GM12864 (cell line): ENCODE measurements at regions not wholly inside any gene's neighbourhood (a gene's known extent, or its start where the extent isn't known, plus 50 kb on each side); places are given as distances from the start of the nearest gene placed in this dataset.

Experiments used
- DNase-seq: peaks from one replicate; pipeline ENCODE4 v3.0.0-alpha.2; 2011; ENCODE audit warnings: low read depth
- H3K4me3 ChIP-seq: 2 replicates; pipeline ENCODE4 v1.5.1; 2011; ENCODE audit warnings: mild to moderate bottlenecking, low read depth, low read length, control low read depth
- TF ChIP-seq, protein P1 (sequence below): IDR thresholded peaks from 2 replicates; pipeline ENCODE4 v1.5.1; 2011; ENCODE audit warnings: low read depth, mild to moderate bottlenecking, moderate library complexity, low read length, control low read depth, inconsistent platforms; ENCODE audit errors: missing control alignments

DNA sequence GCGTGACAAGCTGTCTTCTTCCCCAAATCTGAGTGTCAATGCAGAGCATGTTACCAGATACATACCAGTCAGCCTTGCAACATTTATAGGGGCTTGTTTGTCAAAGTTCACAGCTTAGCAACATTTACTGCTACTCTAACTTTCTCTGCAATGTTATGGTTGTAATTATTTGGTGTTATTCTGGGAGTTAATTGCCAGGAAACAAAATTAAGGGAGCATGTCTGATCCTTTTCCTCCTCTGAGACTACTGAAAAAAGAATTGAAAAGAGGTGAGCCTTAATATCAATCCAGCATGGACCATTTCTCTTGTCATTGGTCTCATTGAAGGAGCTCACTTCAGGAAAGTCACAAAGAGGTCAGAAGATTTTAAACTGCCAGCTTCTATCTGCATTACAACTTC, 465.6 kb upstream of the LINC00305 start:
- no peak overlapping the region for H3K4me3 ChIP-seq
- DNase-seq, result no peak
- TF ChIP-seq, protein P1, sequence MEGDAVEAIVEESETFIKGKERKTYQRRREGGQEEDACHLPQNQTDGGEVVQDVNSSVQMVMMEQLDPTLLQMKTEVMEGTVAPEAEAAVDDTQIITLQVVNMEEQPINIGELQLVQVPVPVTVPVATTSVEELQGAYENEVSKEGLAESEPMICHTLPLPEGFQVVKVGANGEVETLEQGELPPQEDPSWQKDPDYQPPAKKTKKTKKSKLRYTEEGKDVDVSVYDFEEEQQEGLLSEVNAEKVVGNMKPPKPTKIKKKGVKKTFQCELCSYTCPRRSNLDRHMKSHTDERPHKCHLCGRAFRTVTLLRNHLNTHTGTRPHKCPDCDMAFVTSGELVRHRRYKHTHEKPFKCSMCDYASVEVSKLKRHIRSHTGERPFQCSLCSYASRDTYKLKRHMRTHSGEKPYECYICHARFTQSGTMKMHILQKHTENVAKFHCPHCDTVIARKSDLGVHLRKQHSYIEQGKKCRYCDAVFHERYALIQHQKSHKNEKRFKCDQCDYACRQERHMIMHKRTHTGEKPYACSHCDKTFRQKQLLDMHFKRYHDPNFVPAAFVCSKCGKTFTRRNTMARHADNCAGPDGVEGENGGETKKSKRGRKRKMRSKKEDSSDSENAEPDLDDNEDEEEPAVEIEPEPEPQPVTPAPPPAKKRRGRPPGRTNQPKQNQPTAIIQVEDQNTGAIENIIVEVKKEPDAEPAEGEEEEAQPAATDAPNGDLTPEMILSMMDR, result no peak

DNA sequence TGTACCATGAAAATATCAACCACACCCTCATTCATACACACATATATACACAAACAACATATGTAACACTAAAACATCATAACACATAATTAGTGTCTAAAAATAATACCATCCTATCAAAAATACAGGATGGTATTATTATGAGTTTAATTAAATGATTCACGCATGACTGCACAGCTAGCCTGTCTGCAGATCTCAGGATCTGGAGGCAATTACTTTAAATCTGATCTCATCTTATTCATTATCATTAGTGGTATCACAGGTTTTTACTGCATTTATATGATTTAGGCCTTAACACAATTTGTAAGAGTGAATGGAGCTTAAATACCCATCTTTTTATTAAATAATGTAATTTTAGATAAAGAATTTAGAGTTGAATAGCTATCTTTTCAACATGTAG, 443.4 kb upstream of the LINC00305 start:
- H3K4me3 ChIP-seq, result no peak overlapping the region
- no peak for DNase-seq
- TF ChIP-seq, protein P1, result no peak

DNA sequence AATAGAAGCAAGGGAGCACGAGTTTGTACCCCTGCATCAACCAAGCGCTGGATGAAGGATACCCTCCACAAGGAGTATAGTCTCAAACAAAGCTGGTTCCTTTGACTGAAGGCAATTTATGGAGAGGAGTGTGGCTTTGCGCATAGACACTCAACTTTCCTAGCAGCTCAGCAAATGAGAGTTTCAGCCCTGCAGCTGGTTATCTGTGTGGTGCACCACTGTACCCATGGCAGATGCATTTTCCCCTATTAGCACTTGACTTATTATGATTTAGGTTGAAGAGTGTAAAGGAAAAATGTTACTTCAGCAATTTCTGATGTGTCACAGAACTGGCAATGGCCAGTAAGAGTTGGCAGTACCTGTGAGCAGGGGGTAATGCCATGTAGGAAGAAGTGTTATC, 440.1 kb upstream of the LINC00305 start:
- no peak for DNase-seq
- TF ChIP-seq, protein P1, result no peak

DNA sequence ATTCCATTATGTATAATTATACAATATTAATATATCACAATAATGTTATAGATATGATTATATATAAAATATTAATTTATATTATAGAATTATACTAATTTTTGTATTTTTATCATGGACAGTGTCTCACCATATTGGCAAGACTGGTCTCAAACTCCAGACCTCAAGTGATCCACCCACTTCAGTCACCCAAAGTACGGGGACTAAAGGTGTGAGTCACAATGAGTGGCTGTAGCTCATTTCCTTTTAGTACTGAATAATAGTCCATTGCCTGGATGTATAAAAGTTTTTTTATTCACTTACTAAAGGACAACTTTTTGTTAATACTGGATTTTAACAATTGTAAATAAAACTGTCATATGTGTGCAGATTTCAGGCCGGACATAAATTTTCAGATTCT, 417.6 kb upstream of the LINC00305 start:
- DNase-seq, result no peak
- no peak overlapping the region for H3K4me3 ChIP-seq
- TF ChIP-seq, protein P1, result no peak

More for the DNA sequence above, 440.1 kb upstream of the LINC00305 start:
- H3K4me3 ChIP-seq, result no peak overlapping the region

DNA sequence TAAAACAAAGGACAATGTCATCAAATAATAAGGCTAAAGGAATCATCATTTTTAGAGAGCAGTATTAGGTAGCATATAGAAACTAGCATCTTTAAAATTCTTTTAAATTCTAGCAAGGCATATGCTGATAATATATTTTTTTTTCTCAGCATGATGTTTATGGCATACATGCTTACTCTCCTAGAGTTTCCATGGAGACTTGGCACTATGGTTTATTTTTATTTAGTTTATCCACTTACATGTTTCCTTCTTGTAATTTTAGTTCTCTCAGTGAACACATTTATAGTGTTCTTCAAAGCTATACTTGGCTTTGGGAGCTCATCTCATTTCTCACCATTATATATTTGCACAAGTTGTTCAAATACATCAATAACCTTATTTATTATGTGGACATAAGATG, 413.8 kb upstream of the LINC00305 start:
- no peak for DNase-seq
- H3K4me3 ChIP-seq, result no peak overlapping the region
- TF ChIP-seq, protein P1, result no peak

DNA sequence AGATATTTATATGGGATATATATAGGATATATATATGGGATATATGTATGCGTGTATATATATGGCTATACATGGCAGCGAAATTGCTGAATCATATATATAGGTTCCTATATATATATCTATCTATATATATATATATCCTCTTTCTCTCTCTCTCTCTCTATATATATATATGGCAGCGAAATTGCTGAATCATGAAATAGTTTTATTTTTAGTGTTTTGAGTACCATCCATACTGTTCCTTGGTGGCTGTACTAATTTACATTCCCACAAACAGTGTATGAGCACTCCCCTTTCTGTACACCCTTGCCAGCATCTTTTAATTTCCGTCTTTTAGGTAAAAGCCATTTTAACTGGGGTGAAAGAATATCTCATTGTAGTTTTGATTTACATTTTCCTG, 397.6 kb upstream of the LINC00305 start:
- DNase-seq, result no peak
- no peak overlapping the region for H3K4me3 ChIP-seq
- TF ChIP-seq, protein P1, result no peak

DNA sequence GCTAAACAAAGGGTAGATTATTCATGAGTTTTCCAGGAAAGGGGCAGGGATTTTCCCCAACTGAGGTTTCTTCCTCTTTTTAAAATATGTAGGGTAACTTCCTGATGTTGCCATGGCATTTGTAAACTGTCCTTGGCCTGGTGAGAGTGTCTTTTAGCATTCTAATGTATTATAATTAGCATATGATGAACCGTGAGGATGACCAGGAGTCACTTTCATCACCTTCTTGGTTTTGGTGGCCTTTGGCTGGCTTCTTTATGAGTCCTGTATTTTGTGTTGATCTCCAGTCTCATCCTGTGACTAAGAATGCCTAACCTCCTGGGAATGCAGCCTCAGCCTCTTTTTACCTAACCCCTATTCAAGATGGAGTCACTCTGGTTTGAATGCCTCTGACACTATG, 391.0 kb upstream of the LINC00305 start:
- TF ChIP-seq, protein P1, result no peak
- no peak for DNase-seq
- H3K4me3 ChIP-seq, result no peak overlapping the region
